Anterior cingulate cortex (tissue), 58 donors: ENCODE measurements at regions not wholly inside any gene's neighbourhood (a gene's known extent, or its start where the extent isn't known, plus 50 kb on each side); places are given as distances from the start of the nearest gene placed in this dataset.

Experiments used
- DNase-seq, 58 donors: peaks; one replicate each; lab custom pipeline; 2025; lab: John Stamatoyannopoulos, UW

DNA sequence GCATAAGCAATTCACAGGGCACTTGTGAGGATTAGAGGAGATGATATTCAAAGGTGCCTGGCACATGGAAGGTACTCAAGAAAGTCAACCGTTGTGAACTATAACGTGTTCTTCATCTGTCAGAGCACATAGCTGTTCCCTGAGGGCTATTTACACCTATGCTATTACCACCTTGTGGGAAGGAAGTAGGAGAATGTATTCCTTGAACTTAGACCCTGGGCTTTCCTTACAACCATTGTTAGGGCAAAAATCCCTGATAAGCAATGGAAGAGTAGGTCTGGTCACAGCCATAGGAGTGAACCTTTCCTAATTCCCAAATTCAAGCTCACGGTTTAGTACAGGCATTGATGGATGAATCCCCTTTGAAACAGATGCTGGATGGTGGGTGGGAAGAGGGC, 188.6 kb downstream of the HAPSTR1 start:
- DNase-seq, result no peak

DNA sequence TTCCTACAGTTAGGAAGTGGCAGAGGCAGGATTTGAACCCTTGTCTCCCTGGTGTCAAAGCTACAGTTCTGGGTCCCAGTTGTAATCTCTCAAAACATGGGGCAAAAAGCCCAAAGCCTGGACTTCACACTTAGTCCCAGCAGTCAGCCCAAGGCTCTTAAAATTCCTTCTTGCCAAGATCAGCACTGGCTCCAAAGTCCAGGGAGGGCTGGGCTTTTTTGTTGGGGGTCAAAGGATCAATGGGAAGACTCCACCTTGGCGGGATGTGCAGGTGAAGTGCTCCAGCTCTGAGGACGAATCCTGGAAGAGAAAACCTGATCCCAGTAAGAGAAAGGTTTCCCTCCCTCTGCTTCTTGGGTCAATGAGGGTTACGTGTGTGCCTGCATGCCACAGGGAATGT, 195.5 kb downstream of the HAPSTR1 start:
- no peak for DNase-seq

DNA sequence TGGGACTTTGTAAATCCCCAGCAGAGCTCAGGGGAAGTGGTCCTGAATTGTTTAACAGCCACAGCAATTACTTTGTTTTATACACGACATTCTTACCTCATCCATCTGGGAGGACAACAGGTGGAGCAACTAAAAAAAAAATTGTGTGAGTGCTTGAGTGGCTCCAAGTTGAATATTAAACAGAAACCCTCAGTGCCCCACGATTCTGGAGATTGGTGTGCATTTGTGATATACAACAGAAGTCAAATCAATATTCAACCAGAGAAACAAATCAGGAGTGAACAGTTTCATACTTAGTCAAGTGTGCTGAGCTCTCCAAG, 204.8 kb downstream of the HAPSTR1 start:
- no peak for DNase-seq

DNA sequence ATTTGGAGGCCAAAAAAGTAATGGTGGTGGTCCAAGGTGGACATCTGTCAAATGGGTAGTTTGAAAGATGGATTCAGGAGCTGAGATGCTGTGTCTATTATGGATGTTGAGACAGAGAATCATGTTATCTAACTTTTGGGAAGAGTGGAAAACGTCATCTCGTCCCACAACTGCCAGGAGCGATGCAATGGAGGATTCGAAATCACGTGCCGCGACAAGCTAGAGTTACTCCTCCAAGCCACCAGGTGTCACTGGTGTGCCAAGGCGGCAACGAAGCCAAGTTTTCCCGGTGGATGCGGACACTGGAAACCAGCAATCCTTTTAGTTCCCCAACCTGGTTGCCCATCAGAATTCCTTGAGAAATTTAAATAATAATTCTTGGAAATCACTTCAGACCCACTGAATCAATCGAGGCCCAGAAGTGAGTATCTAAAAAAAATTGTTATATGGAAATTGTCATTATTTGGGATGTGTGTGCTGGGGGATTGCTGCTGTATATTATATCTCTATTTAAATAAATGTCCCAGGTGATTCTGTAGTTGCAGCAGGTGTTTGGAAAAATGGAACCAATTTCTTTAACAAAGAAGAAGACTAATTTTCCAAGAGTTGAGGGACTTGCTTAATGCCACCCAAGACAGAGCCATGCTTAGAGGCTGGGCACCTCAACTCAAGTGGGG, 206.1 kb downstream of the HAPSTR1 start:
- DNase-seq, result peak in 15 of 58 donors; percentile 0 to 37 (median 6)

- DNase-seq, result no peak
These were observed 208.8 kb downstream of the HAPSTR1 start for GRCh38 chr16:9300252-9300651.

DNA sequence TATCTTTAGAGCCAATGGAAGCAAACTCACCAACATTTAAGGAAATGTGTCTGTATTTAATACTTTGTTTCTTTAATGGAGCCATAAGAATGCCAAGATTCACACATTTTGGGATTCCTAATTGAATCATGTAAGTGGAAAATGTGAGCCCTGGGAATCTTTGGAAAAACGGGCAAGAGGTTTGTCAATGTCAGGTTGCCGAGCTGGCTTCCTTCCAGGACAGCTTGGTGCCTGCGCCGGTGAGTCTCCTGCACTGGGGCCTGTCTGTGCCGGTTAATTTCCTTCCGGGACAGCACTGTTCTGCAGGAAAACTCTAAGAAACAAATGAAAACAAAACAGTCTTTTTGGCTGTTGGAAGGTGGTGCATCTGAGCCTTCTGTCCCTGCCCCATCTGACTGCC, 210.6 kb downstream of the HAPSTR1 start:
- DNase-seq, result no peak

DNA sequence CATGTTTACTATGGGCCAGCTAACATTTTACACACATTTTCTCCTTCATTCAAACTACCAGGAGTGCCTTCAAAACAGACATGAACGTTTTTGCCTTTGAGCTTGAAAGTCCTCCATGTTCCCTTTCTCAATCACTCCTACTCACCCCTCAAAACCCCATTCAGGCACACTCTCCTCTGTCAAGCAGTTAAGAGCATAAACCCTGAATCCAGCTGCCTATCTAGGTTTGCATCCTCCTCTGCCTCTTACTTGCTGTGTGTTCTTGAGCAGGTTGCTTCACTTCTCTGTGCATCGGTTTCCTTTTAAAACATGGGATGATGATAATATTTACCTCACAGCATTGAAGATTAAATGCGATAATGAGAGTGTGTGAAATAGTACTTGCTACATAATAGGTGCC, 215.3 kb downstream of the HAPSTR1 start:
- DNase-seq, result no peak

GRCh38 chr16:9307446-9307845, 216.0 kb downstream of the HAPSTR1 start:
- no peak for DNase-seq

DNA sequence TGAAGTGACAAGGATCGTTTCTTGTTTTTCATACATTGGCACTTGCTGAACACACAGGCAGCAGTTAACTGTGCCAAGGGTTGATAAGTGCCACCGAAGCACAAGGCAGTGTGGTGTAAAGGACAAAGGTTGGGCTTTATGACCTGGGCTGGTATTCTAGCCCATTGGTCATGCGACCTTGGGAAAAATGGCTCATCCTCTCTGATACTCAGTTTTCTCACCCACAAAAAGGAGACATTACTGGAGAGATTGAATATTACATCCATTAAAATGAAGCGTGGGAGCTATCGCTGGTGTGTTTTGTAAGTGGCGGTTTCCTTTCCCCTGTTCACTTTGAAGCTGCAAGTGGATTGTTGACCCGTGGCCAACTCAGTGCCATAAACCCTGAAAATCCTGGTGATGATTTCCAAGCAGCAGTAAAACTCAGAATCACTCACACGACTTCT, 216.9 kb downstream of the HAPSTR1 start:
- DNase-seq, result no peak

- DNase-seq, result no peak
These were observed 217.4 kb downstream of the HAPSTR1 start for GRCh38 chr16:9308850-9309249.

- no peak for DNase-seq
These were observed 218.4 kb downstream of the HAPSTR1 start for GRCh38 chr16:9309844-9310243.

DNA sequence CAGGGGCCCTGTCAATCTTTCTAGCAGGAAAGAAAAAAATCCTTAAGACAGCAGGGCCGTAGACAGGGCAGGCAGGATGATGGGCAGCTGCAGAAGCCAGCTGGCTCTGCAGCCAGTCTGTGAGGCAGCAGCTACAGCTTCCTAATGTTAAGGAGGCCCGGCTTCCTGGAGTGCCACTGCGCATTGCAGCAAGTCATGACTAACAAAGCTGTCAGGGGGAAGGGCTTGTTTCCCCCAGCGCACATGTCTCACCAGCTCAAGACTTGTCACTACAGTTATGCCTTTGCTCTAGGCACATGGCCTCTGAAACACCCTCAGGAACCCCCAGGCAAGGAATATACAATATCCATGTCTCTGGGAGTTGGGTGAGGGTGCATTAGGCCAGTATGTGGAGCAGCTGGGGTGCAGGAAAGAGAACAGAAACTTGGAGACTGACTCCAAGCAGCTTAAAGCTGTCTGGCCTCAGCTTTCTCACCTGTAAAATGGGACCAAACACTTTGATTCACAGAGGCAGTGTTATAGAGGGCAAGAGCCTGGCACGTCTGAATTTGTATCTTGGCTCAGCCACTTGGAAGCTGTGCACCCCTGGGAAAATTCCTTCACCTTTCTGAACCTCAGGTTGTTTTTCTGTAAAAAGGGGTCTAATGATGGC, 220.0 kb downstream of the HAPSTR1 start:
- peak in 38 of 58 donors; percentile 4 to 79 (median 28) for DNase-seq

DNA sequence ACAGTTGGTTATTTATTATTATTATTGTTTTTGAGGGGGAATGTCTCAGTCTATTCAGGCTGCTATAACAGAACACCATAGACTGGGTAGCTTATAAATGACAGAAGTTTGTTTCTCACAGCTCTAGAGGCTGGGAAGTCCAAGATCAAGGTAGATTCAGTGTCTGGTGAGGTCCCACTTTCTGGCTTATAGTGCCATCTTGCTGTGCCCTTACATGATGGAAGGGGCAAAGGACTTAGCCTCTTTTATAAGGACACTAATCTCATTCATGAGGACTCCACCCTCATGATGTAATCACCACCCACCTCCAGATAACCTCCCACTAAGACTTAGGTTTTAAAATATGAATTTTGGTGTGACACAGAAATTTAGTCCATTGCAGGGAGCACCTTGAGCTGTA, 224.6 kb downstream of the HAPSTR1 start:
- no peak for DNase-seq

- peak in 1 of 58 donors; percentile 5 for DNase-seq
These were observed 225.2 kb downstream of the HAPSTR1 start for GRCh38 chr16:9316615-9317014.

DNA sequence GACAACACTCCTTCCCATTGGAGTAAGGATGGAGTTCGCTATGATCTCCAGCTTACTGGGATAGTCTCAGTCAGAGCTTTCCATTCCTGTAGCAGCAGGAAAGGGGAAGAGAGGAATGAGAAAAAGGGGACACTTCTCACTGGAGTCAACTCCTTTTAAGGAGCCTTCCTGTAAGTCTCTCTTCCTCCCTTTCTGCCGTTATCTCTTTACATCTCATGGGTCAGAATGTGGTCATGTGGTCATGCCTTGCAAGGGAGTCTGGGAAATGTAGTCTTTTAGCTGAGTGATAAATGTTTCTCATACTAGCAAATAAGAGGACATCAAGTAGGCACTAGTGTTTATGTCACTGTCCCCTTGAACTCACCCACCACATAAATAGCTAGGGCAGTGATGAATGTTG, 227.3 kb downstream of the HAPSTR1 start:
- DNase-seq, result no peak

DNA sequence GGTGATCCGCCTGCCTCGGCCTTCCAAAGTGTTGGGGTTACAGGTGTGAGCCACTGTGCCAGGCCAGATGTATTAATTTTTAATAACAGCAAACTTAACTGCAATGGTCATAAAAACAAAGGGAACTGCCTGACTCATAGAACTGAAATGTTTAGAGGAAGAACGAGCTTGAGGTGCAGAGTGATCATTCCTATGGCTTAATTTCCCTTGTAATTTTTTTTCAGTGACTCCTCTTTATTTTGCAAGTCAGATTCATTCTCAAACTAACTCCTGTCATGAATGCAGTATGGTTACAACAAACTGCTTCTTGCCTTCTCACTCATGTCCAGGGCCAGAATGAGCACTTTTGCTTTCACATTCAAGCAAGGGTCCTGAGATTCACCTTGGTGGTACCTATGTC, 231.3 kb downstream of the HAPSTR1 start:
- no peak for DNase-seq

GRCh38 chr16:9323170-9323569, 231.7 kb downstream of the HAPSTR1 start:
- DNase-seq, result no peak

- DNase-seq, result peak in 2 of 58 donors; percentile 22 to 51
These were observed 235.8 kb downstream of the HAPSTR1 start for GRCh38 chr16:9327253-9327652.

DNA sequence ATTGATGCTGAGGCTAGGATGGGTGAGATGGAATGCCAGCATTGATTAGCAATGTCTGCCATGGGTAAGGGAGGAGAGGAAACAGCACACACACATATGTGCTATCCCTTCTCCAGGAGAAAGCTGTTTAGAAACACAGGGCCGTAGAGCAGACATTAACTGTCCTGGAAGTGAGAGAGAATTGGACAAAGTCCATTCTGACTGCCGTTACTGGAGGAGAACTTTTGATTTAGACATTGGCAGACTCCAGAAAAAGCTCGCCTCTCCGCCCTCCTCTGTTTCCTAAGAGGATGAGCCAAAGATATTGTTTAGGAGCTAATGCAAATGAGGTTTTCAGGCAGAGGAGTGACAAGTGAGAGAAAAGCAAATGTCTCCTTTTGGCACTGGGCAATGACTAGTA, 237.0 kb downstream of the HAPSTR1 start:
- DNase-seq, result peak in 7 of 58 donors; percentile 8 to 50 (median 19)

DNA sequence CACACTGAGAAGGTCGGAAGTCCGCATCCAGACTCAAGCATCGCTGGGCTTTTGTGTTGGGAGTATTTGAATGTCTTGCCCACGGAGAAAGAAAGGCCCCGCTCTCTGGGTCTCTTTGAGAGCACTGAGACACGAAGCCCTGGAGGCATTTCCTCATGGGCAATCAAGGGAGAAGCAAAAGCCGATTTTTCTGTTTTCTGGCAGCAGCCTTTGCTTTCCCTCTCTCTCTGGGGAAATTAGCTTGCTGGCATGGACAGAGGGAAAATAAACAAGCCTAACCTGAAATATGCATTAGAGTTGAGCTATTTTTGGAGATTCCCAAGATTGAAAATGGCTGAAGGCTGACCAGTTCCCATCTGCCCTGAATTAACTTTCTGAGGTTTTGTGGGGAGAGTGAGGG, 238.7 kb downstream of the HAPSTR1 start:
- DNase-seq, result peak in 4 of 58 donors; percentile 11 to 18 (median 16)

- no peak for DNase-seq
These were observed 240.1 kb downstream of the HAPSTR1 start for GRCh38 chr16:9331503-9331902.

- no peak for DNase-seq
These were observed 241.2 kb downstream of the HAPSTR1 start for GRCh38 chr16:9332574-9333148.
